OCI-LY7 (cell line): ENCODE measurements at regions not wholly inside any gene's neighbourhood (a gene's known extent, or its start where the extent isn't known, plus 50 kb on each side); places are given as distances from the start of the nearest gene placed in this dataset.

Experiments used
- BruUV-seq: library from RNA; stranded (reverse); fragments of 400-500 nt; replicated peaks from 2 replicates; lab custom pipeline; 2021; lab: Mats Ljungman, UMichigan
- CTCF ChIA-PET: fragments of 300-600 bp; sonication (Branson Sonifier 250); formaldehyde crosslinking; loops from one replicate; lab custom pipeline; 2022; ENCODE audit warnings: antibody characterized with exemption; ENCODE audit not compliant: unreplicated experiment; lab: Charles Lee
- POLR2A ChIA-PET: fragments of 300-600 bp; sonication (Branson Sonifier 250); formaldehyde crosslinking; loops from one replicate; lab custom pipeline; 2022; ENCODE audit warnings: antibody characterized with exemption; lab: Charles Lee
- DNase-seq: peaks from one replicate; pipeline ENCODE4 v3.0.0-alpha.2; 2015; ENCODE audit warnings: low spot score
- H2AFZ ChIP-seq: fragments of 200-600 bp; sonication (generic), shearing (Covaris generic); 2 replicates; pipeline ENCODE4 v1.6.1; 2014; ENCODE audit warnings: mild to moderate bottlenecking, antibody characterized with exemption, low read length, moderate library complexity
- H3K27ac ChIP-seq: fragments of 200-600 bp; sonication (generic); 2 replicates; pipeline ENCODE4 v1.5.1; 2014; ENCODE audit warnings: mixed run types, low read depth, mild to moderate bottlenecking, moderate library complexity, low read length, inconsistent platforms; ENCODE audit not compliant: poor library complexity, severe bottlenecking
- H3K36me3 ChIP-seq: fragments of 200-600 bp; sonication (generic); 2 replicates; pipeline ENCODE4 v1.6.1; 2014; ENCODE audit warnings: mild to moderate bottlenecking, antibody characterized with exemption, low read length, moderate library complexity, mixed read lengths; ENCODE audit not compliant: insufficient read depth
- H3K4me1 ChIP-seq: fragments of 200-600 bp; sonication (generic); 2 replicates; pipeline ENCODE4 v1.5.1; 2014; ENCODE audit warnings: mild to moderate bottlenecking, low read length; ENCODE audit not compliant: insufficient read depth, poor library complexity, severe bottlenecking
- H3K4me2 ChIP-seq: fragments of 200-600 bp; sonication (generic); 2 replicates; pipeline ENCODE4 v1.6.1; 2014; ENCODE audit warnings: mild to moderate bottlenecking, low read length
- H3K4me3 ChIP-seq: fragments of 200-600 bp; sonication (generic); 2 replicates; pipeline ENCODE4 v1.5.1; 2014; ENCODE audit warnings: mild to moderate bottlenecking, low read depth, low read length; ENCODE audit not compliant: poor library complexity, severe bottlenecking
- H3K79me2 ChIP-seq: fragments of 200-600 bp; sonication (generic); 2 replicates; pipeline ENCODE4 v1.6.1; 2016; ENCODE audit warnings: low read depth, mild to moderate bottlenecking, low read length, moderate library complexity, mixed read lengths; ENCODE audit not compliant: insufficient read depth
- H3K9me2 ChIP-seq: fragments of 200-600 bp; sonication (generic); 2 replicates; pipeline ENCODE4 v1.6.1; 2016; ENCODE audit warnings: mild to moderate bottlenecking, low read length, mixed read lengths; ENCODE audit not compliant: insufficient read depth
- H3K9me3 ChIP-seq: fragments of 200-600 bp; sonication (generic); 2 replicates; pipeline ENCODE4 v1.6.1; 2014; ENCODE audit warnings: mild to moderate bottlenecking, mixed run types, low read length, mixed read lengths
- H4K20me1 ChIP-seq: fragments of 200-600 bp; sonication (generic); 2 replicates; pipeline ENCODE4 v1.6.1; 2014; ENCODE audit warnings: mild to moderate bottlenecking, antibody characterized with exemption, low read length, moderate library complexity, mixed read lengths; ENCODE audit not compliant: insufficient read depth
- EZH2phosphoT487 ChIP-seq: fragments of 200-600 bp; sonication (generic); IDR thresholded peaks from 2 replicates; pipeline ENCODE4 v1.6.1; 2018; ENCODE audit warnings: low read depth, borderline replicate concordance, mild to moderate bottlenecking, mixed run types, antibody characterized with exemption, low read length, moderate library complexity, mixed read lengths
- intact Hi-C: fragments of 100-400 bp; cut with micrococcal nuclease; formaldehyde crosslinking; loops from one replicate; pipeline ENCODE4 v1.10.0; 2022; ENCODE audit not compliant: unreplicated experiment
- TF ChIP-seq, protein P1 (sequence below): fragments of 200-600 bp; sonication (generic); conservative IDR thresholded peaks from 2 replicates; pipeline ENCODE4 v1.5.1; 2014; ENCODE audit warnings: mild to moderate bottlenecking, antibody characterized with exemption, low read length, moderate library complexity, mixed read lengths

DNA sequence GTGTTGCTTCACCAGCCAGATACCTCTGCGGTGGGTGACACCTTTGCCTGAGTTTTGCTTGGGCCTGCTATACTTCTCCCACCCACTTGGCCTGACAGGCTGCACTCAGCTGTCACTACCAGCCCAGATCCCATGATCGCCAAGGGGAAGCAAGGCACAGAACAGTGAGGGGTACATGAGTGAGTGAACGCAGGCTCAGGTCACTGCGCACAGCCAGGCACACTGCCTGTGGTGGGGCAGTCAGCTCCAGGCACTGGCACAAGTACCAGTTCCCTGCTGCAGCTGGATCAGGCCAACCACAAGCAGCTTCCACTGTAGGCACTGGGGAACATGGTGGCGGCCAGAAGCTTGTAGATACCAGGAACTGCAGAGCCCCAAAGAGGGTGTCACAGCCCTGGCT is 441.9 kb upstream of the GRM3 start:
- peaks cover 28% of the 10 kb centered on the region for H3K9me3 ChIP-seq
- no peaks in the 10 kb centered on the region for H3K9me2 ChIP-seq
- intact Hi-C loops: no loop called here
- no peak overlapping the region for H3K27ac ChIP-seq
- TF ChIP-seq, protein P1, sequence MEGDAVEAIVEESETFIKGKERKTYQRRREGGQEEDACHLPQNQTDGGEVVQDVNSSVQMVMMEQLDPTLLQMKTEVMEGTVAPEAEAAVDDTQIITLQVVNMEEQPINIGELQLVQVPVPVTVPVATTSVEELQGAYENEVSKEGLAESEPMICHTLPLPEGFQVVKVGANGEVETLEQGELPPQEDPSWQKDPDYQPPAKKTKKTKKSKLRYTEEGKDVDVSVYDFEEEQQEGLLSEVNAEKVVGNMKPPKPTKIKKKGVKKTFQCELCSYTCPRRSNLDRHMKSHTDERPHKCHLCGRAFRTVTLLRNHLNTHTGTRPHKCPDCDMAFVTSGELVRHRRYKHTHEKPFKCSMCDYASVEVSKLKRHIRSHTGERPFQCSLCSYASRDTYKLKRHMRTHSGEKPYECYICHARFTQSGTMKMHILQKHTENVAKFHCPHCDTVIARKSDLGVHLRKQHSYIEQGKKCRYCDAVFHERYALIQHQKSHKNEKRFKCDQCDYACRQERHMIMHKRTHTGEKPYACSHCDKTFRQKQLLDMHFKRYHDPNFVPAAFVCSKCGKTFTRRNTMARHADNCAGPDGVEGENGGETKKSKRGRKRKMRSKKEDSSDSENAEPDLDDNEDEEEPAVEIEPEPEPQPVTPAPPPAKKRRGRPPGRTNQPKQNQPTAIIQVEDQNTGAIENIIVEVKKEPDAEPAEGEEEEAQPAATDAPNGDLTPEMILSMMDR: no peak
- no peak for TF ChIP-seq EZH2phosphoT487
- H3K4me1 ChIP-seq: no peaks in the 10 kb centered on the region
- CTCF ChIA-PET: no interaction called here
- H3K36me3 ChIP-seq: no peaks in the 10 kb centered on the region; the same call in 1 of the 2 replicates
- no peaks in the 10 kb centered on the region for H4K20me1 ChIP-seq
- POLR2A ChIA-PET: interaction anchor here (0.6 to 2.6 kb wide), 4 partner anchors 9 to 1163 kb away, joined by 4 to 12 read pairs (median 6); no protein-coding TSS in a partner anchor
- no peak overlapping the region for H3K4me2 ChIP-seq
- no peaks in the 10 kb centered on the region for H3K79me2 ChIP-seq
- no TSS peak for BruUV-seq
- H3K4me3 ChIP-seq: no peak overlapping the region
- no peak overlapping the region for H2AFZ ChIP-seq
- DNase-seq: no peak

DNA sequence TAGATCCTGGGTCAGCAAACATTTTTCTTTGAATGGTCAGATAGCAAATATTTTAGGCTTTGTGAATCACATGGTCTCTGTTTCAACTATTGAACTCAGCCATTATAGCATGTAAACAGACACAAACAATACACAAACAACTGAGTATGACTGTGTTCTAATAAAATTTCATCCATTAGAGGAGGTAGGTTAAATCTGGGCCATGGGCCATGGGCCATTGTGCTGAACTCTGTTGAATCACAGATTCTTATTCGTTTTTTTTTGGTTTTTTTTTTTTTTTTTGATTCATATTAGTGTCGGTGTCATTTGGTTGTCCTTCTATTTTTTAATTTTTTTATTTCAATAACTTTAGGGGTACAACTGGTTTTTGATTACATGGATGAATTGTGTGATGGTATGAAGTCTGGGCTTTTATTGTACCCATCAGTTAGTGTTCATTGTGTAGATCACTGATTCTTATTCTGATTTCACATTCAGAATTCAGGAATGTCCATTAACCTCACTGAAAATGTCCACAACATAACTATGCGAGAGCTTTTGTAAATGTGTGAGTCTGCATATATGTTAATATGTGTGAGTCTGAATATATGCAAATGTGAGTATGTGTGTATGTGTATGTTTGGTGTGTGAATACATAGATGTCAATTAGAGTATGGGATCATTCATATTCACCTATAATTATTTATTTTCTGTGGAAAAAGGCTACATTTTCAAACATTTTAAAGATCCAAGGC is 443.7 kb upstream of the GRM3 start:
- no peaks in the 10 kb centered on the region; the same call in 1 of the 2 replicates for H3K36me3 ChIP-seq
- H3K9me3 ChIP-seq: peaks cover 28% of the 10 kb centered on the region
- intact Hi-C loops: no loop called here
- ChIA-PET CTCF (no interaction called here), POLR2A (interaction anchor here (1.1 to 2.6 kb wide), 4 partner anchors 8 to 21 kb away, joined by 3 to 12 read pairs (median 7); no protein-coding TSS in a partner anchor)
- no peaks in the 10 kb centered on the region for H4K20me1 ChIP-seq
- no peak overlapping the region for H2AFZ ChIP-seq
- no peak overlapping the region for H3K4me3 ChIP-seq
- no peaks in the 10 kb centered on the region for H3K4me1 ChIP-seq
- no peaks in the 10 kb centered on the region for H3K9me2 ChIP-seq
- DNase-seq: no peak
- H3K27ac ChIP-seq: no peak overlapping the region
- no peak for TF ChIP-seq EZH2phosphoT487
- TF ChIP-seq, protein P1: no peak
- H3K4me2 ChIP-seq: no peak overlapping the region
- no TSS peak for BruUV-seq
- no peaks in the 10 kb centered on the region for H3K79me2 ChIP-seq

DNA sequence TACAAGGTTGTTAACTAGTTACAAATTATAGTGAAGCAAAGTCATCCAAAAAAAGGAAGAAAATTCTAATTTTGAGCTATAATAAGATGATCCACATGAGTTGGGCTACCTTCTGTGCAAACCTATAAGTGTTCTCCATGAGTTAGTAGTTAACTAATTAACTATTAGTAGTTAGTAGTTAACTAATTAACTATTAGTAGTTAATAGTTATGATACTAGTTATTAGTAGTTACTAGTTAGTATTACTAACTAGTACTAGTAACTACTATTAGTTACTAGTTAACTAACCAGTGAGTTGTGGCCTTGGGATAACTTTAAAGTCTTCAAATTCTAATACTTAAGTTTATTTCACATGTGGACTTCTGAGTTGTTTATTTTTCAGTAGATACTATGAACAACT is 453.4 kb upstream of the GRM3 start:
- H3K4me1 ChIP-seq: no peaks in the 10 kb centered on the region
- H3K79me2 ChIP-seq: no peaks in the 10 kb centered on the region
- no peak overlapping the region for H3K4me3 ChIP-seq
- intact Hi-C loops: no loop called here
- no peaks in the 10 kb centered on the region for H3K36me3 ChIP-seq
- DNase-seq: no peak
- no peaks in the 10 kb centered on the region for H3K9me2 ChIP-seq
- no peak overlapping the region for H3K4me2 ChIP-seq
- no peak overlapping the region for H2AFZ ChIP-seq
- CTCF ChIA-PET: no interaction called here
- H3K27ac ChIP-seq: no peak overlapping the region
- no peaks in the 10 kb centered on the region for H4K20me1 ChIP-seq
- TF ChIP-seq, protein P1: no peak
- TF ChIP-seq EZH2phosphoT487: no peak
- POLR2A ChIA-PET: interaction anchor here (1.0 to 2.3 kb wide), 2 partner anchors 11 to 31 kb away, joined by 3 to 12 read pairs; no protein-coding TSS in a partner anchor
- H3K9me3 ChIP-seq: no peaks in the 10 kb centered on the region
- BruUV-seq: no TSS peak
